ENCODE measurements at regions not wholly inside any gene's neighbourhood (a gene's known extent, or its start where the extent isn't known, plus 50 kb on each side); places are given as distances from the start of the nearest gene placed in this dataset.

DNA sequence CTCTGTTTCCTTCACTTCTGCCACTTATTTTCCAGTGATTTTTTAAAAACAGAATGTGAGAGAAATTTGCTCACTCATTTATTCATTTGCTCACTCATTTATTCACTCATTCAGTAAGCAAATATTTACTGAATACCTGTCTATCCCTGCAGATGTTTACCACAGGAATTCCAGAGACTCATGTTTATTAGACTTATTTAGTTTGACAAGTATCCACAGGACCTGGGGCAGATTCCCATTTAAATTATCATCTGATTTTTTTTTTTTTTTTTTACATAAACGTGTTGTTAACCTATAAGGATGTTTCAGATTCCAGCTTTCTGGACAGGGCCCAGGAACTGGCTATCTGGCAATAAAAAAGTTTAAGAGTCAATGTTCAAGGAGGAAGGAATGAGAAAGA, 175.1 kb upstream of the ERBB4 start:
- DNase-seq = no peak
- intact Hi-C loops (cut with DNase I; ENCODE audit: low total_unique reads) = no loop called here
- 28 to 38% methylated on average over 1 of the region's 1 CpG for WGBS, 2 donors
- Histone ChIP-seq H3K4me3 (no peak overlapping the region), H3K27me3 (no peaks in the 10 kb centered on the region), H3K36me3 (ENCODE audit: low read depth, missing control alignments) (no peaks in the 10 kb centered on the region), H3K27ac (no peak overlapping the region), H3K4me1 (peaks cover 4% of the 10 kb centered on the region), H3K9me3 (no peaks in the 10 kb centered on the region)
- no peak for TF ChIP-seq CTCF (IDR thresholded peaks at IDR 0.05)
- TF ChIP-seq POLR2A (IDR thresholded peaks at IDR 0.05) = no peak

- 19 to 25% methylated on average over 1 of the region's 1 CpG for WGBS, 2 donors
- Histone ChIP-seq H3K36me3 (ENCODE audit: low read depth, missing control alignments) (no peaks in the 10 kb centered on the region), H3K4me3 (no peak overlapping the region), H3K27me3 (no peaks in the 10 kb centered on the region), H3K4me1 (peaks cover 4% of the 10 kb centered on the region), H3K27ac (no peak overlapping the region), H3K9me3 (no peaks in the 10 kb centered on the region)
- TF ChIP-seq CTCF (IDR thresholded peaks at IDR 0.05) (no peak), POLR2A (IDR thresholded peaks at IDR 0.05) (no peak)
- intact Hi-C loops (cut with DNase I; ENCODE audit: low total_unique reads) = no loop called here
- no peak for DNase-seq
Observed at GRCh38 chr2:212712991-212713390, 174.4 kb upstream of the ERBB4 start.

DNA sequence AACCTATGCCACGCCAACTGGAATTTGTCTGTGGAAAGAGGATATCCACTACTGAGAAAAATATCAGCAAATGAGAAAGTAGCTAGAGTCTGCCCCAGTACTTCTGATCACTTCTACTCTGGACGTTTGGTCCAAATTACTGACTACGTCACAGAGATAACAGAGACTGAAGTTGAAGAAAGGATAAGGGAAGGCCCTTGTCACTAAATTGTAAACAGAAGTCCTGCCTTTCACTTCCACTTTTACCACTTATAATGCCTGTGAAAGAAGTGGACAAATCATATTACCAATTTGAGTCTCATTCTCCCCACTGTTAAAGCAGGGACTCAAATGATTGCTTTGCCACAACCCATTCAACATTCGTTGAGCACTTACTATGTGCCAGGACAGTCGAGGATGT, 173.9 kb upstream of the ERBB4 start:
- H3K9me3 ChIP-seq = no peaks in the 10 kb centered on the region
- no peaks in the 10 kb centered on the region for H3K27me3 ChIP-seq
- no peaks in the 10 kb centered on the region for H3K36me3 ChIP-seq (ENCODE audit: low read depth, missing control alignments)
- no peak overlapping the region for H3K4me3 ChIP-seq
- TF ChIP-seq CTCF (IDR thresholded peaks at IDR 0.05) (no peak), POLR2A (IDR thresholded peaks at IDR 0.05) (no peak)
- intact Hi-C loops (cut with DNase I; ENCODE audit: low total_unique reads) = no loop called here
- peaks cover 4% of the 10 kb centered on the region for H3K4me1 ChIP-seq
- WGBS, 2 donors = 40 to 53% methylated on average over 5 of the region's 5 CpGs
- no peak for DNase-seq
- H3K27ac ChIP-seq = no peak overlapping the region

GRCh38 chr2:212711856-212712255, 173.3 kb upstream of the ERBB4 start:
- Histone ChIP-seq H3K4me3 (no peak overlapping the region), H3K27me3 (no peaks in the 10 kb centered on the region), H3K27ac (no peak overlapping the region), H3K4me1 (peaks cover 4% of the 10 kb centered on the region), H3K36me3 (ENCODE audit: low read depth, missing control alignments) (no peaks in the 10 kb centered on the region), H3K9me3 (no peaks in the 10 kb centered on the region)
- 82 to 91% methylated on average over 3 of the region's 3 CpGs for WGBS, 2 donors
- intact Hi-C loops (cut with DNase I; ENCODE audit: low total_unique reads) = no loop called here
- no peak for DNase-seq
- TF ChIP-seq CTCF (IDR thresholded peaks at IDR 0.05) (no peak), POLR2A (IDR thresholded peaks at IDR 0.05) (no peak)

DNA sequence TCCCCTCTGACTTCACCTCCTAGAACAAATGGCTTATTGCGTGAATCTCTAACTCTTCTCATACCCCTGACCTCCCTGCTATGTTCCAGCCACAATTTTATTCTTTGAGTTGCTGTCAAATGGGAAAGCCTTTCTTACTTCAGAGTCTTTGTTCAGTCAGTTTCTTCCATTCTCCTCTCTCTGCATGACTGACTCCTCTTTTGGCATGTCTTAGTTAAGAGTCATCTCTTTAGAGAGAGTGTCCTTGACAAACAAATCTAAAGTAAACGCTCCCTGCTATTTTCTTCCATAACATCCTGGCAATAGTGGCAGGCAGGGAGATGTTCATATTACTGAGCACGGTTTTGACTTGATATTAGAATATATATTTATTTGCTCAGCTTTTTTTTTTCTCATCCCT, 170.7 kb upstream of the ERBB4 start:
- H3K27ac ChIP-seq = no peak overlapping the region
- H3K4me3 ChIP-seq = no peak overlapping the region
- TF ChIP-seq POLR2A (IDR thresholded peaks at IDR 0.05) (no peak), CTCF (IDR thresholded peaks at IDR 0.05) (no peak)
- no peak for DNase-seq
- intact Hi-C loops (cut with DNase I; ENCODE audit: low total_unique reads) = no loop called here
- H3K36me3 ChIP-seq (ENCODE audit: low read depth, missing control alignments) = no peaks in the 10 kb centered on the region
- H3K4me1 ChIP-seq = peaks cover 4% of the 10 kb centered on the region
- no peaks in the 10 kb centered on the region for H3K27me3 ChIP-seq
- 53 to 54% methylated on average over 3 of the region's 3 CpGs for WGBS, 2 donors
- H3K9me3 ChIP-seq = no peaks in the 10 kb centered on the region
